Cardiac fibroblast (primary cell): ENCODE measurements at regions not wholly inside any gene's neighbourhood (a gene's known extent, or its start where the extent isn't known, plus 50 kb on each side); places are given as distances from the start of the nearest gene placed in this dataset.

Experiments
- DNase-seq, 2 donors: peaks; one replicate each; pipeline versions ENCODE4 v3.0.0 to v3.0.0-alpha.2; 2010; ENCODE audit warnings: low read depth in 2 of 2
- H3K4me3 ChIP-seq, 2 donors: replicated peaks in 1 of 2; 1 replicate in 1 of 2; 2 replicates in 1 of 2; pipeline ENCODE4 v1.5.1; 2011; ENCODE audit warnings: low read depth in 2 of 2, low read length in 2 of 2, mild to moderate bottlenecking in 2 of 2, moderate library complexity in 1 of 2
- TF ChIP-seq, protein P1 (sequence below): IDR thresholded peaks from one replicate; pipeline ENCODE4 v1.5.1; 2011; ENCODE audit warnings: low read depth, mild to moderate bottlenecking, low read length, inconsistent platforms

GRCh38 chr10:108090476-108091215 lies 926.1 kb upstream of the SORCS1 start:
- no peak overlapping the region for H3K4me3 ChIP-seq
- TF ChIP-seq, protein P1, sequence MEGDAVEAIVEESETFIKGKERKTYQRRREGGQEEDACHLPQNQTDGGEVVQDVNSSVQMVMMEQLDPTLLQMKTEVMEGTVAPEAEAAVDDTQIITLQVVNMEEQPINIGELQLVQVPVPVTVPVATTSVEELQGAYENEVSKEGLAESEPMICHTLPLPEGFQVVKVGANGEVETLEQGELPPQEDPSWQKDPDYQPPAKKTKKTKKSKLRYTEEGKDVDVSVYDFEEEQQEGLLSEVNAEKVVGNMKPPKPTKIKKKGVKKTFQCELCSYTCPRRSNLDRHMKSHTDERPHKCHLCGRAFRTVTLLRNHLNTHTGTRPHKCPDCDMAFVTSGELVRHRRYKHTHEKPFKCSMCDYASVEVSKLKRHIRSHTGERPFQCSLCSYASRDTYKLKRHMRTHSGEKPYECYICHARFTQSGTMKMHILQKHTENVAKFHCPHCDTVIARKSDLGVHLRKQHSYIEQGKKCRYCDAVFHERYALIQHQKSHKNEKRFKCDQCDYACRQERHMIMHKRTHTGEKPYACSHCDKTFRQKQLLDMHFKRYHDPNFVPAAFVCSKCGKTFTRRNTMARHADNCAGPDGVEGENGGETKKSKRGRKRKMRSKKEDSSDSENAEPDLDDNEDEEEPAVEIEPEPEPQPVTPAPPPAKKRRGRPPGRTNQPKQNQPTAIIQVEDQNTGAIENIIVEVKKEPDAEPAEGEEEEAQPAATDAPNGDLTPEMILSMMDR = no peak
- DNase-seq = no peak

DNA sequence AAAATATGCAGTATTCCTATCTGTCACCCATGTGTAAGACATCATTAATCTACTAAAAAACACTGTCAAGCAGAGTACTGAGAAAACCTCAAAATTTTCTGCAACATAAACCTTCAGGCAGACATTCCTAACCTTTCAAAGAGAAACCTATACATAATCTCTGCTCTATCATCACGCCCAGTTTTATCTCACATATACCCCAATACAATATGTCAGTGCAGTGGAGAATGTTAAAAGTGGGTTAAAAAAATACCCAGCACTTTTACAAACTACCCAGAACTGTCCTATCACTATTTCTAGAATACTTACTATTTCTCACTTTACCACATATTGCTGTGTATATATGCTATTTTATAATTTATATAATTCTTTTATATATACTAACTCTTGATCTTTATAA lies 922.0 kb upstream of the SORCS1 start:
- TF ChIP-seq, protein P1 = no peak
- no peak for DNase-seq
- H3K4me3 ChIP-seq = no peak overlapping the region

- DNase-seq = no peak
- no peak overlapping the region for H3K4me3 ChIP-seq
- TF ChIP-seq, protein P1 = no peak
These were observed 918.1 kb upstream of the SORCS1 start for GRCh38 chr10:108082596-108082995.

GRCh38 chr10:108078263-108078662 lies 913.8 kb upstream of the SORCS1 start:
- no peak overlapping the region for H3K4me3 ChIP-seq
- TF ChIP-seq, protein P1 = no peak
- DNase-seq = no peak

DNA sequence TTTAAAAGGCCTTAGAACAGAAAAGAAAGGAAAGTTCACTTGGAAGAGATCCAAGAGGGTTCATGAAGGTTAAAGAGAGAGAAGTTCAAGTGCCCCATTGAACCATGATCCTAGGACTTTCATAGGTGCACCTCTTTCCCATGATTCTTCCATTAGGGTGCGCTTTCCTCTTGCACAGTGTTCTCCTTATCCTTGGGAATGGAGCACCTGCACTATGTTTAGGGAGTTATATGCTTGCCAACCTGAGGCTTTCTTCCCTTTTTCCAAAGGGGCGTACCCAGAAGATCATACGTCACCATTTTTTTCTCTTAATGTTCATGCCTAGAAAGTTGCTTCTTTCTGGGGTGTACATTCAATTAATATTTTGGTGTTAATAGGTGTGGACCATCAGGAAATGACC lies 908.0 kb upstream of the SORCS1 start:
- TF ChIP-seq, protein P1 = no peak
- H3K4me3 ChIP-seq = no peak overlapping the region
- DNase-seq = no peak

- no peak overlapping the region for H3K4me3 ChIP-seq
- DNase-seq = no peak
- TF ChIP-seq, protein P1 = no peak
These were observed 906.3 kb upstream of the SORCS1 start for GRCh38 chr10:108070789-108071188.

GRCh38 chr10:108069096-108069495 lies 904.6 kb upstream of the SORCS1 start:
- no peak overlapping the region for H3K4me3 ChIP-seq
- DNase-seq = no peak
- TF ChIP-seq, protein P1 = no peak
